Stimulated activated effector memory CD8-positive, alpha-beta T cell treated with anti-CD3 and anti-CD28 coated beads, Interleukin-12 subunit alpha, Interleukin-12 subunit beta, amount 100 ng/mL, for 72 hours (primary cell): ENCODE measurements at regions not wholly inside any gene's neighbourhood (a gene's known extent, or its start where the extent isn't known, plus 50 kb on each side); places are given as distances from the start of the nearest gene placed in this dataset.
"Not testable (repeated sequence)": the region's sequence is repeated elsewhere in the genome, so short reads cannot be mapped to it uniquely, and the experiment has no call there.

Source experiments
- ATAC-seq: fragments of 150-1000 bp; cut with Tn5 transposase; 2 replicates; pipeline ENCODE4 v1.10.0; 2021
- DNase-seq, 2 donors: peaks; one replicate each; pipeline ENCODE4 v3.0.0; 2021 to 2022; ENCODE audit warnings: low spot score in 2 of 2
- H3K27ac Mint-ChIP-seq: one replicate; pipeline ENCODE4 v1.8.0; 2022; ENCODE audit warnings: mild to moderate bottlenecking, mixed read lengths
- H3K36me3 Mint-ChIP-seq: one replicate; pipeline ENCODE4 v1.8.0; 2022; ENCODE audit warnings: mild to moderate bottlenecking, mixed read lengths
- H3K4me1 Mint-ChIP-seq: one replicate; pipeline ENCODE4 v1.8.0; 2022; ENCODE audit warnings: mixed read lengths
- H3K4me3 Mint-ChIP-seq: one replicate; pipeline ENCODE4 v1.8.0; 2022; ENCODE audit warnings: mild to moderate bottlenecking, mixed read lengths
- H3K9me3 Mint-ChIP-seq: one replicate; pipeline ENCODE4 v1.8.0; 2022; ENCODE audit warnings: mixed read lengths

- no peak for DNase-seq
- H3K4me3 Mint-ChIP-seq: no peak overlapping the region
Observed at GRCh38 chr12:118524446-118524845, 148.1 kb downstream of the SUDS3 start.

GRCh38 chr12:118525216-118525615 is 148.9 kb downstream of the SUDS3 start:
- DNase-seq: no peak
- no peak overlapping the region for H3K27ac Mint-ChIP-seq
- H3K4me1 Mint-ChIP-seq: no peaks in the 10 kb centered on the region
- no peaks in the 10 kb centered on the region for H3K36me3 Mint-ChIP-seq
- H3K9me3 Mint-ChIP-seq: peaks cover under 1% of the 10 kb centered on the region
- H3K4me3 Mint-ChIP-seq: no peak overlapping the region
- no peak for ATAC-seq

More at GRCh38 chr12:118524446-118524845, 148.1 kb downstream of the SUDS3 start:
- H3K4me1 Mint-ChIP-seq: no peaks in the 10 kb centered on the region
- no peaks in the 10 kb centered on the region for H3K9me3 Mint-ChIP-seq
- no peaks in the 10 kb centered on the region for H3K36me3 Mint-ChIP-seq
- no peak overlapping the region for H3K27ac Mint-ChIP-seq
- no peak for ATAC-seq

GRCh38 chr12:118526255-118527095 is 150.1 kb downstream of the SUDS3 start:
- ATAC-seq (no peak), DNase-seq (no peak)
- H3K4me1 Mint-ChIP-seq: no peaks in the 10 kb centered on the region
- H3K4me3 Mint-ChIP-seq: no peak overlapping the region
- H3K36me3 Mint-ChIP-seq: no peaks in the 10 kb centered on the region
- H3K9me3 Mint-ChIP-seq: peaks cover 3% of the 10 kb centered on the region
- H3K27ac Mint-ChIP-seq: no peak overlapping the region

- peaks cover 3% of the 10 kb centered on the region for H3K9me3 Mint-ChIP-seq
- no peaks in the 10 kb centered on the region for H3K36me3 Mint-ChIP-seq
- DNase-seq: no peak
- no peak overlapping the region for H3K4me3 Mint-ChIP-seq
- ATAC-seq: peak; percentile 8
- H3K27ac Mint-ChIP-seq: no peak overlapping the region
- no peaks in the 10 kb centered on the region for H3K4me1 Mint-ChIP-seq
Observed at GRCh38 chr12:118527310-118527709, 151.0 kb downstream of the SUDS3 start.

- DNase-seq: no peak
- Mint-ChIP-seq H3K4me3 (no peak overlapping the region), H3K4me1 (no peaks in the 10 kb centered on the region), H3K9me3 (peaks cover 3% of the 10 kb centered on the region), H3K36me3 (no peaks in the 10 kb centered on the region), H3K27ac (no peak overlapping the region)
- no peak for ATAC-seq
Observed at GRCh38 chr12:118528625-118529024, 152.3 kb downstream of the SUDS3 start.

- Mint-ChIP-seq H3K9me3 (peaks cover 3% of the 10 kb centered on the region), H3K36me3 (no peaks in the 10 kb centered on the region), H3K4me3 (no peak overlapping the region), H3K27ac (no peak overlapping the region), H3K4me1 (no peaks in the 10 kb centered on the region)
- ATAC-seq (no peak), DNase-seq (no peak)
Observed at GRCh38 chr12:118534003-118534402, 157.6 kb downstream of the SUDS3 start.

GRCh38 chr12:118536306-118536906 is 160.1 kb downstream of the SUDS3 start:
- Mint-ChIP-seq H3K4me1 (no peaks in the 10 kb centered on the region), H3K9me3 (no peaks in the 10 kb centered on the region)
- no peak for ATAC-seq

GRCh38 chr12:118537481-118537917 is 161.1 kb downstream of the SUDS3 start:
- DNase-seq (no peak), ATAC-seq (no peak)
- Mint-ChIP-seq H3K4me3 (no peak overlapping the region), H3K4me1 (no peaks in the 10 kb centered on the region), H3K27ac (no peak overlapping the region), H3K9me3 (no peaks in the 10 kb centered on the region), H3K36me3 (no peaks in the 10 kb centered on the region)

More at GRCh38 chr12:118536306-118536906, 160.1 kb downstream of the SUDS3 start:
- Mint-ChIP-seq H3K27ac (no peak overlapping the region), H3K4me3 (no peak overlapping the region), H3K36me3 (no peaks in the 10 kb centered on the region)
- DNase-seq: no peak

GRCh38 chr12:118541071-118541470 is 164.7 kb downstream of the SUDS3 start:
- no peak overlapping the region for H3K27ac Mint-ChIP-seq
- DNase-seq (no peak), ATAC-seq (no peak)
- no peak overlapping the region for H3K4me3 Mint-ChIP-seq
- no peaks in the 10 kb centered on the region for H3K4me1 Mint-ChIP-seq
- H3K36me3 Mint-ChIP-seq: no peaks in the 10 kb centered on the region
- no peaks in the 10 kb centered on the region for H3K9me3 Mint-ChIP-seq

GRCh38 chr12:118541934-118542333 is 165.6 kb downstream of the SUDS3 start:
- Mint-ChIP-seq H3K27ac (no peak overlapping the region), H3K4me3 (no peak overlapping the region), H3K9me3 (no peaks in the 10 kb centered on the region), H3K36me3 (no peaks in the 10 kb centered on the region), H3K4me1 (no peaks in the 10 kb centered on the region)
- no peak for DNase-seq
- ATAC-seq: no peak

GRCh38 chr12:118543651-118544050 is 167.3 kb downstream of the SUDS3 start:
- no peak overlapping the region for H3K27ac Mint-ChIP-seq
- no peak overlapping the region for H3K4me3 Mint-ChIP-seq
- DNase-seq (no peak), ATAC-seq (no peak)
- H3K9me3 Mint-ChIP-seq: no peaks in the 10 kb centered on the region
- no peaks in the 10 kb centered on the region for H3K36me3 Mint-ChIP-seq
- H3K4me1 Mint-ChIP-seq: no peaks in the 10 kb centered on the region

GRCh38 chr12:118544569-118544968 is 168.2 kb downstream of the SUDS3 start:
- Mint-ChIP-seq H3K27ac (no peak overlapping the region), H3K36me3 (no peaks in the 10 kb centered on the region), H3K9me3 (peaks cover 3% of the 10 kb centered on the region), H3K4me3 (no peak overlapping the region), H3K4me1 (no peaks in the 10 kb centered on the region)
- DNase-seq (no peak), ATAC-seq (no peak)

- not testable (repeated sequence) for H3K36me3 Mint-ChIP-seq, ATAC-seq, H3K9me3 Mint-ChIP-seq, H3K27ac Mint-ChIP-seq, H3K4me1 Mint-ChIP-seq, H3K4me3 Mint-ChIP-seq, DNase-seq
Observed at GRCh38 chr12:118547606-118548005, 171.3 kb downstream of the SUDS3 start.

GRCh38 chr12:118548887-118549509 is 172.6 kb downstream of the SUDS3 start:
- H3K4me1 Mint-ChIP-seq: no peaks in the 10 kb centered on the region
- H3K4me3 Mint-ChIP-seq: no peak overlapping the region
- no peak overlapping the region for H3K27ac Mint-ChIP-seq
- no peak for ATAC-seq
- peaks cover 12% of the 10 kb centered on the region for H3K9me3 Mint-ChIP-seq
- DNase-seq: no peak
- H3K36me3 Mint-ChIP-seq: no peaks in the 10 kb centered on the region

- Mint-ChIP-seq H3K4me1 (no peaks in the 10 kb centered on the region), H3K4me3 (no peak overlapping the region), H3K9me3 (peaks cover 12% of the 10 kb centered on the region), H3K27ac (no peak overlapping the region), H3K36me3 (no peaks in the 10 kb centered on the region)
- no peak for ATAC-seq
- DNase-seq: no peak
Observed at GRCh38 chr12:118549510-118549980, 173.2 kb downstream of the SUDS3 start.
